GM12878 (cell line): ENCODE measurements at regions not wholly inside any gene's neighbourhood (a gene's known extent, or its start where the extent isn't known, plus 50 kb on each side); places are given as distances from the start of the nearest gene placed in this dataset.

Experiments used
- ATAC-seq: fragments of 200-7000 bp; cut with Tn5 transposase; 3 replicates; pipeline ENCODE4 v1.9.1; 2020; ENCODE audit warnings: mild to moderate bottlenecking, moderate library complexity
- BruUV-seq: library from RNA; stranded (reverse); fragments of 400-500 nt; replicated peaks from 2 replicates; lab custom pipeline; 2021; lab: Mats Ljungman, UMichigan
- CTCF ChIA-PET: fragments of 300-600 bp; sonication (Branson Sonifier 250); formaldehyde crosslinking; extraction: SDS; loops from one replicate; lab custom pipeline; 2021; ENCODE audit warnings: inconsistent platforms; lab: Yijun Ruan, JAX
- POLR2A ChIA-PET: fragments of 350-600 bp; formaldehyde crosslinking; extraction: SDS; loops from one replicate; lab custom pipeline; 2021; ENCODE audit warnings: inconsistent platforms; lab: Charles Lee
- RAD21 ChIA-PET: fragments of 300-600 bp; sonication (Branson Sonifier 250); formaldehyde crosslinking; loops from one replicate; lab custom pipeline; 2023; ENCODE audit warnings: antibody characterized with exemption; ENCODE audit not compliant: unreplicated experiment; lab: Charles Lee
- SMC1A ChIA-PET: fragments of 300-600 bp; sonication (Branson Sonifier 250); formaldehyde crosslinking; loops from one replicate; lab custom pipeline; 2023; ENCODE audit not compliant: unreplicated experiment, uncharacterized antibody; lab: Charles Lee
- DNase-seq: peaks from one replicate; pipeline ENCODE4 v3.0.0-alpha.2; 2011; ENCODE audit warnings: low read depth, low spot score
- FAIRE-seq: peaks from 3 replicates; lab custom pipeline; 2011; peaks lifted over from hg19 to GRCh38; lab: Jason Lieb, UNC
- H2AFZ ChIP-seq: 2 replicates; pipeline ENCODE4 v1.6.0; 2011; ENCODE audit warnings: low read depth, low read length, control low read depth; ENCODE audit not compliant: control insufficient read depth
- H3K27ac ChIP-seq: 2 replicates; pipeline ENCODE4 v1.5.1; 2011; ENCODE audit warnings: control low read depth; ENCODE audit not compliant: control insufficient read depth, insufficient read depth
- H3K27me3 ChIP-seq, 2 experiments: replicated peaks in 1 of 2; 2 replicates each; pipeline versions ENCODE4 v1.6.0 to v1.6.1; 2011; ENCODE audit warnings: low read length in 1 of 2; ENCODE audit not compliant: control insufficient read depth in 2 of 2, insufficient read depth in 2 of 2
- H3K36me3 ChIP-seq, 2 experiments: 2 replicates each; pipeline ENCODE4 v1.5.1; 2011; ENCODE audit warnings: low read length in 1 of 2; ENCODE audit not compliant: control insufficient read depth in 2 of 2, insufficient read depth in 2 of 2
- H3K4me1 ChIP-seq: 2 replicates; pipeline ENCODE4 v1.6.1; 2011; ENCODE audit warnings: mild to moderate bottlenecking, low read length, moderate library complexity, mixed read lengths; ENCODE audit not compliant: control insufficient read depth, insufficient read depth
- H3K4me2 ChIP-seq: 2 replicates; pipeline ENCODE4 v1.6.0; 2011; ENCODE audit warnings: control low read depth; ENCODE audit not compliant: control insufficient read depth, insufficient read depth
- H3K4me3 ChIP-seq: fragments of 200-600 bp; sonication (generic); 2 replicates; pipeline ENCODE4 v1.5.1; 2016
- H3K79me2 ChIP-seq: 2 replicates; pipeline ENCODE4 v1.6.0; 2011; ENCODE audit warnings: low read length; ENCODE audit not compliant: control insufficient read depth, insufficient read depth
- H3K9ac ChIP-seq: 2 replicates; pipeline ENCODE4 v1.8.0; 2011; ENCODE audit warnings: low read length, control low read depth, mixed read lengths; ENCODE audit not compliant: control insufficient read depth, insufficient read depth
- H3K9me3 ChIP-seq: replicated peaks from 3 replicates; pipeline ENCODE4 v1.5.1; 2011; ENCODE audit warnings: mild to moderate bottlenecking, low read length; ENCODE audit not compliant: control insufficient read depth, insufficient read depth
- H4K20me1 ChIP-seq: 2 replicates; pipeline ENCODE4 v1.6.0; 2011; ENCODE audit not compliant: control insufficient read depth, insufficient read depth
- BRCA1 ChIP-seq: IDR thresholded peaks from 2 replicates; pipeline ENCODE4 v1.6.1; 2011; ENCODE audit warnings: low read depth, low read length, improper control_type of control experiment
- CHD1 ChIP-seq: IDR thresholded peaks from 2 replicates; pipeline ENCODE4 v1.6.1; 2012; ENCODE audit warnings: low read depth, low read length, improper control_type of control experiment
- DPF2 ChIP-seq: fragments of 450-650 bp; IDR thresholded peaks from 2 replicates; pipeline ENCODE4 v1.6.1; 2017; ENCODE audit warnings: mild to moderate bottlenecking
- HDAC2 ChIP-seq: fragments of 200-600 bp; sonication (generic); IDR thresholded peaks from 2 replicates; pipeline ENCODE4 v1.6.1; 2017
- IRF4 ChIP-seq: IDR thresholded peaks from 2 replicates; pipeline ENCODE4 v1.6.1; 2011; ENCODE audit warnings: low read depth, low read length
- PAX5 ChIP-seq: IDR thresholded peaks from 2 replicates; pipeline ENCODE4 v1.6.1; 2011; ENCODE audit warnings: low read depth, low read length, borderline replicate concordance
- STAT3 ChIP-seq: IDR thresholded peaks from 2 replicates; pipeline ENCODE4 v1.6.1; 2011; ENCODE audit warnings: low read depth, low read length, improper control_type of control experiment
- ZBTB40 ChIP-seq: fragments of 450-650 bp; IDR thresholded peaks from 2 replicates; pipeline ENCODE4 v1.6.1; 2016; ENCODE audit warnings: mild to moderate bottlenecking, moderate library complexity, borderline replicate concordance
- ZNF687 ChIP-seq: fragments of 450-650 bp; IDR thresholded peaks from 2 replicates; pipeline ENCODE4 v1.6.1; 2017; ENCODE audit warnings: mild to moderate bottlenecking, moderate library complexity
- WGBS: methylation state at CpG from one replicate; pipeline ENCODE4 v1.1.6; 2016; ENCODE audit warnings: low lambda C conversion rate; ENCODE audit not compliant: insufficient replicate concordance, insufficient coverage; ENCODE audit errors: missing lambda C conversion rate; 5-methylcytosine and 5-hydroxymethylcytosine counted together
- in situ Hi-C: fragments of 300-500 bp; cut with MboI; formaldehyde crosslinking; loops from 9 replicates; pipeline ENCODE4 v1.14.3; 2018; ENCODE audit warnings: mixed read lengths
- intact Hi-C: fragments of 100-400 bp; cut with micrococcal nuclease; formaldehyde crosslinking; loops from one replicate; pipeline ENCODE4 v1.14.2; 2022; ENCODE audit not compliant: unreplicated experiment

GRCh38 chr9:23467276-23467675, 358.8 kb downstream of the ELAVL2 start:
- DNase-seq (no peak), FAIRE-seq (no peak)
- ChIA-PET CTCF (no interaction called here), POLR2A (no interaction called here)
- Histone ChIP-seq H3K27me3 (no peaks in the 10 kb centered on the region), H3K27ac (no peak overlapping the region), H2AFZ (no peak overlapping the region), H3K9me3 (no peaks in the 10 kb centered on the region), H3K36me3 (no peaks in the 10 kb centered on the region), H3K4me1 (no peaks in the 10 kb centered on the region), H4K20me1 (no peaks in the 10 kb centered on the region)
- 35% methylated on average over 4 of the region's 4 CpGs for WGBS
- TF ChIP-seq IRF4, result no peak
- TF ChIP-seq STAT3, result no peak
- no peak for TF ChIP-seq CHD1
- TF ChIP-seq PAX5, result no peak
- TF ChIP-seq DPF2, result no peak
- no peak for TF ChIP-seq BRCA1
- TF ChIP-seq ZNF687, result no peak
- no peak for TF ChIP-seq HDAC2
- TF ChIP-seq ZBTB40, result no peak
- TF ChIP-seq, all 136 proteins: peak for 0
- no peak overlapping the region for H3K4me3 ChIP-seq
- intact Hi-C loops, result no loop called here
- H3K79me2 ChIP-seq, result no peaks in the 10 kb centered on the region
- ChIA-PET SMC1A (no interaction called here), RAD21 (no interaction called here)
- no peak overlapping the region for H3K4me2 ChIP-seq
- in situ Hi-C loops, result no loop called here
- no peak overlapping the region for H3K9ac ChIP-seq
- BruUV-seq, result no TSS peak
- ATAC-seq, result no peak
